HepG2 (cell line): ENCODE measurements at regions not wholly inside any gene's neighbourhood (a gene's known extent, or its start where the extent isn't known, plus 50 kb on each side); places are given as distances from the start of the nearest gene placed in this dataset.

Experiments used
- ATAC-seq: fragments of 200-7000 bp; cut with Tn5 transposase; 3 replicates; pipeline ENCODE4 v1.9.1; 2020; ENCODE audit warnings: mild to moderate bottlenecking, moderate library complexity
- BruUV-seq: library from RNA; stranded (reverse); fragments of 400-500 nt; replicated peaks from 2 replicates; lab custom pipeline; 2021; lab: Mats Ljungman, UMichigan
- CTCF ChIA-PET: fragments of 300-600 bp; formaldehyde crosslinking; extraction: SDS; loops from one replicate; lab custom pipeline; 2021; ENCODE audit warnings: low total read pairs, inconsistent platforms, low intra/inter-chr PET ratio; lab: Yijun Ruan, JAX
- POLR2A ChIA-PET: fragments of 350-600 bp; sonication (Branson Sonifier 250); formaldehyde crosslinking; loops from one replicate; lab custom pipeline; 2020; ENCODE audit warnings: antibody characterized with exemption, inconsistent platforms; lab: Yijun Ruan, JAX
- DNase-seq: peaks from one replicate; pipeline ENCODE4 v3.0.0-alpha.2; 2015; ENCODE audit warnings: low spot score
- FAIRE-seq: peaks from 3 replicates; lab custom pipeline; 2011; peaks lifted over from hg19 to GRCh38; lab: Jason Lieb, UNC
- H2AFZ ChIP-seq: one replicate; pipeline ENCODE4 v1.6.1; 2011; ENCODE audit warnings: low read length, inconsistent platforms
- H3K27ac ChIP-seq: fragments of 300-600 bp; 3 replicates; pipeline ENCODE4 v1.8.0; 2011; ENCODE audit warnings: mixed run types, mild to moderate bottlenecking, mixed read lengths, low read length, inconsistent platforms; ENCODE audit not compliant: insufficient read depth; ENCODE audit errors: extremely low read length
- H3K27me3 ChIP-seq, 2 experiments: fragments of 200-600 bp in 1 of 2; 2 replicates in 1 of 2; 3 replicates in 1 of 2; pipeline versions ENCODE4 v1.6.0 to v1.8.0; 2011; ENCODE audit warnings: low read length in 2 of 2, mild to moderate bottlenecking in 2 of 2, moderate library complexity in 2 of 2, inconsistent platforms in 1 of 2; ENCODE audit not compliant: insufficient read depth in 2 of 2, control insufficient read depth in 1 of 2
- H3K36me3 ChIP-seq, 2 experiments: fragments of 200-600 bp in 1 of 2; replicated peaks in 1 of 2; 2 replicates in 1 of 2; 3 replicates in 1 of 2; pipeline versions ENCODE4 v1.5.1 to v1.8.0; 2011; ENCODE audit warnings: low read length in 2 of 2, inconsistent platforms in 1 of 2; ENCODE audit not compliant: insufficient read depth in 2 of 2, control insufficient read depth in 1 of 2
- H3K4me1 ChIP-seq: 2 replicates; pipeline ENCODE4 v1.5.1; 2012; ENCODE audit warnings: low read length, inconsistent platforms; ENCODE audit not compliant: insufficient read depth
- H3K4me2 ChIP-seq: 2 replicates; pipeline ENCODE4 v1.6.0; 2011; ENCODE audit warnings: low read depth, low read length, inconsistent platforms
- H3K4me3 ChIP-seq, 3 experiments: fragments of 200-600 bp in 1 of 3; sonication (generic), shearing (Covaris generic) in 1 of 3; replicated peaks in 1 of 3; 2 replicates each; pipeline ENCODE4 v1.5.1; 2011 to 2016; ENCODE audit warnings: low read length in 3 of 3, inconsistent platforms in 2 of 3, low read depth in 2 of 3, mild to moderate bottlenecking in 2 of 3, control low read depth in 1 of 3, mixed read lengths in 1 of 3; ENCODE audit not compliant: insufficient read depth in 1 of 3
- H3K79me2 ChIP-seq: one replicate; pipeline ENCODE4 v1.6.1; 2011; ENCODE audit warnings: low read length, inconsistent platforms; ENCODE audit not compliant: insufficient read depth
- H3K9ac ChIP-seq: 2 replicates; pipeline ENCODE4 v1.6.0; 2011; ENCODE audit warnings: mild to moderate bottlenecking, low read depth, low read length, inconsistent platforms; ENCODE audit not compliant: insufficient read depth
- H3K9me3 ChIP-seq: 2 replicates; pipeline ENCODE4 v1.5.1; 2012; ENCODE audit warnings: mild to moderate bottlenecking, low read length
- H4K20me1 ChIP-seq: 2 replicates; pipeline ENCODE4 v1.6.0; 2011; ENCODE audit warnings: inconsistent platforms, mild to moderate bottlenecking, low read length, moderate library complexity; ENCODE audit not compliant: insufficient read depth
- CBX2 ChIP-seq, 2 experiments: fragments of 200-600 bp in 1 of 2; sonication (generic); formaldehyde crosslinking in 1 of 2; IDR thresholded peaks; 2 replicates each; pipeline versions ENCODE4 v1.7.0 to v1.8.1; 2018 to 2022; ENCODE audit warnings: low read depth in 2 of 2, low read length in 1 of 2, mild to moderate bottlenecking in 1 of 2, missing genetic modification reagents in 1 of 2
- IKZF4 ChIP-seq: sonication (generic); formaldehyde crosslinking; IDR thresholded peaks from 2 replicates; pipeline ENCODE4 v1.5.1; 2020; ENCODE audit warnings: borderline replicate concordance, mild to moderate bottlenecking, low read depth, missing genetic modification reagents; ENCODE audit errors: not compliant biosample characterization
- MAF1 ChIP-seq: sonication (generic); formaldehyde crosslinking; IDR thresholded peaks from 2 replicates; pipeline ENCODE4 v1.5.0; 2020; ENCODE audit warnings: missing genetic modification reagents, borderline replicate concordance
- NR2F1 ChIP-seq, 2 experiments: fragments of 450-650 bp in 1 of 2; formaldehyde crosslinking in 1 of 2; IDR thresholded peaks; 2 replicates each; pipeline versions ENCODE4 v1.5.0 to v1.6.1; 2016 to 2020; ENCODE audit warnings: mild to moderate bottlenecking in 1 of 2, missing compliant biosample characterization in 1 of 2, missing genetic modification reagents in 1 of 2, moderate library complexity in 1 of 2
- ZNF124 ChIP-seq: sonication (generic); formaldehyde crosslinking; IDR thresholded peaks from 2 replicates; pipeline ENCODE4 v1.4.0; 2020; ENCODE audit warnings: missing genetic modification reagents
- ZNF354B ChIP-seq: sonication (generic); formaldehyde crosslinking; IDR thresholded peaks from 2 replicates; pipeline ENCODE4 v1.8.0; 2022; ENCODE audit warnings: mild to moderate bottlenecking, missing genetic modification reagents
- ZNF430 ChIP-seq: sonication (generic); formaldehyde crosslinking; IDR thresholded peaks from 2 replicates; pipeline ENCODE4 v1.9.0; 2021; ENCODE audit warnings: mild to moderate bottlenecking, missing genetic modification reagents
- ZNF607 ChIP-seq: sonication (generic); formaldehyde crosslinking; IDR thresholded peaks from 2 replicates; pipeline ENCODE4 v1.5.1; 2020; ENCODE audit warnings: missing genetic modification reagents, mild to moderate bottlenecking, borderline replicate concordance
- WGBS: methylation state at CpG from one replicate; pipeline ENCODE4 v1.1.6; 2017; ENCODE audit warnings: low lambda C conversion rate; 5-methylcytosine and 5-hydroxymethylcytosine counted together
- in situ Hi-C: cut with HindIII; loops from 2 replicates; pipeline ENCODE4 v1.10.0; 2017; ENCODE audit warnings: low pct_unique_long_range_greater_than_20kb; ENCODE audit not compliant: extremely low pct_ligation_motif_present
- intact Hi-C: fragments of 100-400 bp; cut with micrococcal nuclease; formaldehyde crosslinking; loops from one replicate; pipeline ENCODE4 v1.10.0; 2022; ENCODE audit not compliant: unreplicated experiment
- TF ChIP-seq, protein P1 (sequence below): sonication (generic); formaldehyde crosslinking; IDR thresholded peaks from 2 replicates; pipeline ENCODE4 v1.5.0; 2020; ENCODE audit warnings: missing genetic modification reagents

DNA sequence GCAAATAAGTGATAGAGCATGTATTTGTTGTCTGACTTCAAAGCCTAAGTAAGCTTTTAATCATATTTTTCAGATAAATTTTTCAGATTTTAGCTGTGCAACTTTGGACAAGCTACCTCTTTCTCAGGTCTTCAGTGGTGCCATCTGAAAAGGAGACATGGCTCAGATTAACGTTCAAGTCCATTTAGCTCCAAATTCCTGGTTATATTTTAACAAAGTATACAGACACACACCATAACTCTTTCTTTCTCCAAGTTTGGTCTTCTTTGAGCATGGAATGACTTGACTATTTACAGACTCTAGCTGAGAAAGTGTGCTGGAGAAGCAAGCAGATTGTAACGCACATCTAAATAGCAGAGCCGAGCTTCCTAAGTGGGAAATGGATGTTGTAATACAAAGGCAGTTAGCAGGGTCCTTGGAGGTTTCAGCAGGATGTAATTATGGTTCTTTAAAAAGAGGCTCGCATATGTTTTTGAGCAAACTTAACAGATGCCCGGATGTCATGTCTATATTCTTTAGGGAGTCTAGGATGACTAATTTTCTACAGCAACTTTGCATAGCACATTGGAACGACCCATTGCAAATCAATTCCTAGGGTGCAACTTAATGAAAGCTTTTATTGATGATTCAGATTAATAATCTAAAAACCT is 128.1 kb upstream of the E2F8 start:
- POLR2A ChIA-PET = no interaction called here

DNA sequence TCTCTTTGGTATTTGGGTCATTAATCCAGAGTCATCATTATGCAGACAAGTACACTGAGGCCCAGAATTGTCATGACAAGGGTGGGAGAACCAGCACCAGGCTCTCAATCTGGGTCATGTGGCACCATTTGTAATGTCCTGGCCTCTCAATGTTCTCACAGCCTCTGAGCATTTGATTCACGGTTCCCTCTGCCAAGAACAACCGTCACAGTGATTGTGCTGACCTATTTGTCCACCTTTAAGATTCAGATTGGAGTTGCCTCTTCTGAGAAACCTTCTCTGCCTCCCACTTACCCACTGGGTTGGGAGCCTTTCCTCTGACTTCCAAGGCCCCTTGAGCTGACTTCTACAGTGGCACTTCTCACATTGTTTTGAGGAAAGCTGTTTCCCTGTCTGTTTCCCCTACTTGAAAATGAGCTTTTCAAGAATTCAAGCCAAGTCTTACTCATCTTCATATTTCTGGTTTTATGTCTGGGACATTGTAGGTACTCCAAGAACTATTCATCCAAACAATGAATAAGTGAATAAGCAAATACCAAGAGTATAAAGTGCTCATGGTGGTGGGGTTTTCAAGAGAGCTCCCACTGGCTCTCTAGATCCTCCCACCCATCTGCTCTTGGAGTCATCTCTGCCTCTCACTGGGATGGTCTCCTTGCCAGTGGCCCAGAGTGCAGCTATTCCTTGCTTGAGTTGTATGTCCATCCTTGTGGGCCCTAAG is 126.4 kb upstream of the E2F8 start:
- intact Hi-C loops = no loop called here
- H3K9ac ChIP-seq = no peak overlapping the region
- DNase-seq (no peak), ATAC-seq (no peak), FAIRE-seq (no peak)
- WGBS = 0% methylated on average over 2 of the region's 2 CpGs
- H3K27me3 ChIP-seq = no peaks in the 10 kb centered on the region; a peak in 1 of 5 replicates
- H3K79me2 ChIP-seq = no peaks in the 10 kb centered on the region
- BruUV-seq = no TSS peak
- TF ChIP-seq NR2F1 (CRISPR knock-in tag; IDR thresholded peaks at IDR 0.05) = no peak
- no peak for TF ChIP-seq ZNF354B (CRISPR knock-in tag)
- TF ChIP-seq ZNF430 (CRISPR knock-in tag) = no peak
- no peak for TF ChIP-seq IKZF4 (CRISPR knock-in tag)
- no peak for TF ChIP-seq CBX2 (IDR thresholded peaks at IDR 0.05; ENCODE audit: low read depth, low read length)
- TF ChIP-seq CBX2 (CRISPR knock-in tag; IDR thresholded peaks at IDR 0.05; ENCODE audit: low read depth) = no peak
- TF ChIP-seq, all 625 proteins: peak for 0
- Histone ChIP-seq H3K4me1 (no peaks in the 10 kb centered on the region), H3K4me2 (no peak overlapping the region), H3K36me3 (no peaks in the 10 kb centered on the region), H3K4me3 (no peak overlapping the region), H3K27ac (no peak overlapping the region), H2AFZ (no peak overlapping the region), H3K9me3 (no peaks in the 10 kb centered on the region), H4K20me1 (no peaks in the 10 kb centered on the region)
- ChIA-PET POLR2A (no interaction called here), CTCF (no interaction called here)
- in situ Hi-C loops = no loop called here

More for the DNA sequence above, 128.1 kb upstream of the E2F8 start:
- Histone ChIP-seq H3K4me3 (no peak overlapping the region), H3K9me3 (no peaks in the 10 kb centered on the region), H3K9ac (no peak overlapping the region), H4K20me1 (no peaks in the 10 kb centered on the region), H2AFZ (no peak overlapping the region), H3K4me2 (no peak overlapping the region), H3K79me2 (no peaks in the 10 kb centered on the region), H3K27me3 (no peaks in the 10 kb centered on the region; a peak in 1 of 5 replicates), H3K4me1 (no peaks in the 10 kb centered on the region), H3K36me3 (no peaks in the 10 kb centered on the region), H3K27ac (no peak overlapping the region)
- FAIRE-seq (no peak), DNase-seq (no peak), ATAC-seq (no peak)
- no TSS peak for BruUV-seq
- in situ Hi-C loops (no loop called here), intact Hi-C loops (no loop called here)
- TF ChIP-seq MAF1 (CRISPR knock-in tag) = no peak
- TF ChIP-seq, protein P1, sequence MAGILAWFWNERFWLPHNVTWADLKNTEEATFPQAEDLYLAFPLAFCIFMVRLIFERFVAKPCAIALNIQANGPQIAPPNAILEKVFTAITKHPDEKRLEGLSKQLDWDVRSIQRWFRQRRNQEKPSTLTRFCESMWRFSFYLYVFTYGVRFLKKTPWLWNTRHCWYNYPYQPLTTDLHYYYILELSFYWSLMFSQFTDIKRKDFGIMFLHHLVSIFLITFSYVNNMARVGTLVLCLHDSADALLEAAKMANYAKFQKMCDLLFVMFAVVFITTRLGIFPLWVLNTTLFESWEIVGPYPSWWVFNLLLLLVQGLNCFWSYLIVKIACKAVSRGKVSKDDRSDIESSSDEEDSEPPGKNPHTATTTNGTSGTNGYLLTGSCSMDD (CRISPR knock-in tag) = no peak
- TF ChIP-seq ZNF607 = no peak
- no peak for TF ChIP-seq ZNF124 (CRISPR knock-in tag)
- WGBS = 9% methylated on average over 6 of the region's 6 CpGs
- CTCF ChIA-PET = no interaction called here
